ENCODE measurements at regions not wholly inside any gene's neighbourhood (a gene's known extent, or its start where the extent isn't known, plus 50 kb on each side); places are given as distances from the start of the nearest gene placed in this dataset.

DNA sequence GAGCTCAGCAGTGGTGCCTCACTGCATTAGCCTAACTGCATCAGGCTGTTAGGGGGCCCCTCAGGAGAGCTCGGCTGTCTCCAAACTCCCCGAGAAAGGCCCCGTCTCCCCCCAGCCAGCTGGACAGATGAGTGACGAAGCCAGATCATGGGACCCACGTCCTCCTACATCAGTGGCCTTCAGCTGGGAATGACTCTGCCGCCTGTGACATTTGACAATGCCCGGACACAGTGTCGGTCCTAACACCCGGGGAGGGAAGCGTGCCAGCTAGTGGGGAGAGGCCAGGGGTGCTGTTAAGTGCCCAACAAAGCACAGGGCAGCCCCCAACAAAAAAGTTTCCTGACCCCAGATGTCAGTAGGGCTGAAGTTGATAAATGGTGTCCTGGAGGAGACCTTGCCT is 375.2 kb upstream of the IRX2 start:
- H4K20me1 ChIP-seq (ENCODE audit: insufficient read depth, low read length, poor library complexity, severe bottlenecking), result no peaks in the 10 kb centered on the region
- H3K4me3 ChIP-seq (ENCODE audit: low read length, poor library complexity, severe bottlenecking), result no peak overlapping the region
- H3K4me1 ChIP-seq (ENCODE audit: insufficient read depth, low read length, poor library complexity, severe bottlenecking), result no peaks in the 10 kb centered on the region
- no peaks in the 10 kb centered on the region for H3K36me3 ChIP-seq (ENCODE audit: insufficient read depth, low read length)
- no peaks in the 10 kb centered on the region for H3K9me2 ChIP-seq (replicated peaks; ENCODE audit: low read depth, low read length)
- no peak overlapping the region for H3K9ac ChIP-seq (ENCODE audit: low read depth, low read length, poor library complexity, severe bottlenecking)
- H3K4me2 ChIP-seq (ENCODE audit: low read depth, low read length, poor library complexity, severe bottlenecking), result no peak overlapping the region
- H3F3A ChIP-seq (ENCODE audit: low read depth), result no peaks in the 10 kb centered on the region
- TF ChIP-seq EZH2phosphoT487 (IDR thresholded peaks at IDR 0.05; ENCODE audit: borderline replicate concordance), result no peak
- TF ChIP-seq, protein P1, sequence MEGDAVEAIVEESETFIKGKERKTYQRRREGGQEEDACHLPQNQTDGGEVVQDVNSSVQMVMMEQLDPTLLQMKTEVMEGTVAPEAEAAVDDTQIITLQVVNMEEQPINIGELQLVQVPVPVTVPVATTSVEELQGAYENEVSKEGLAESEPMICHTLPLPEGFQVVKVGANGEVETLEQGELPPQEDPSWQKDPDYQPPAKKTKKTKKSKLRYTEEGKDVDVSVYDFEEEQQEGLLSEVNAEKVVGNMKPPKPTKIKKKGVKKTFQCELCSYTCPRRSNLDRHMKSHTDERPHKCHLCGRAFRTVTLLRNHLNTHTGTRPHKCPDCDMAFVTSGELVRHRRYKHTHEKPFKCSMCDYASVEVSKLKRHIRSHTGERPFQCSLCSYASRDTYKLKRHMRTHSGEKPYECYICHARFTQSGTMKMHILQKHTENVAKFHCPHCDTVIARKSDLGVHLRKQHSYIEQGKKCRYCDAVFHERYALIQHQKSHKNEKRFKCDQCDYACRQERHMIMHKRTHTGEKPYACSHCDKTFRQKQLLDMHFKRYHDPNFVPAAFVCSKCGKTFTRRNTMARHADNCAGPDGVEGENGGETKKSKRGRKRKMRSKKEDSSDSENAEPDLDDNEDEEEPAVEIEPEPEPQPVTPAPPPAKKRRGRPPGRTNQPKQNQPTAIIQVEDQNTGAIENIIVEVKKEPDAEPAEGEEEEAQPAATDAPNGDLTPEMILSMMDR (conservative IDR thresholded peaks at IDR 0.05; ENCODE audit: low read length), result no peak
- no peaks in the 10 kb centered on the region for H3K27me3 ChIP-seq (ENCODE audit: insufficient read depth, low read length, poor library complexity, severe bottlenecking)
- H3K79me2 ChIP-seq (ENCODE audit: insufficient read depth, low read length), result no peaks in the 10 kb centered on the region
- H2AFZ ChIP-seq (ENCODE audit: low read length), result no peak overlapping the region
- H3K9me3 ChIP-seq (ENCODE audit: insufficient read depth, low read depth, low read length), result peaks cover 3% of the 10 kb centered on the region; the same call in 1 of the 2 replicates

DNA sequence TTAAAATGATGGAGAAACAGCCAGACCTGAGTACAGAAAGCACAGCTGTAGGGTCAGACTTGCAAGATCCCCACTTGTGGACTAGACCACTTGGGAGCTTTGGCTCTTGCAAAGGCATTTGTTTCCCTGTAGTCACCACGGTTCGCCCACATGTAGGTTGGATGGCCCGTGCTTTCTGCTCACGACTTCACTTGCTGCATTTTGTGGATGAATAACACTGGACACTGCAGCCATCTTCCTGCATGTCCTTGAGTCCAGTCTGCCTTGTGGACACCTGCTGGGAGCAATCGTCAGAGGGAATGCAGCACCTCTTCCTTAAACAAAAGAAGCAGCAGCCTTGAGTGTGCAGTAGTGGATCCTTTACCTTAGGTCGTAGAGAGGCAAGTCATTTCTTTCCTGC is 372.9 kb upstream of the IRX2 start:
- H3K4me3 ChIP-seq (ENCODE audit: low read length, poor library complexity, severe bottlenecking), result no peak overlapping the region
- H3K4me2 ChIP-seq (ENCODE audit: low read depth, low read length, poor library complexity, severe bottlenecking), result no peak overlapping the region
- no peak overlapping the region for H3K9ac ChIP-seq (ENCODE audit: low read depth, low read length, poor library complexity, severe bottlenecking)
- no peaks in the 10 kb centered on the region for H3K9me2 ChIP-seq (replicated peaks; ENCODE audit: low read depth, low read length)
- H3K9me3 ChIP-seq (ENCODE audit: insufficient read depth, low read depth, low read length), result peaks cover 3% of the 10 kb centered on the region; the same call in 1 of the 2 replicates
- H4K20me1 ChIP-seq (ENCODE audit: insufficient read depth, low read length, poor library complexity, severe bottlenecking), result no peaks in the 10 kb centered on the region
- H3K27me3 ChIP-seq (ENCODE audit: insufficient read depth, low read length, poor library complexity, severe bottlenecking), result no peaks in the 10 kb centered on the region
- no peaks in the 10 kb centered on the region for H3K4me1 ChIP-seq (ENCODE audit: insufficient read depth, low read length, poor library complexity, severe bottlenecking)
- TF ChIP-seq EZH2phosphoT487 (IDR thresholded peaks at IDR 0.05; ENCODE audit: borderline replicate concordance), result no peak
- TF ChIP-seq, protein P1 (conservative IDR thresholded peaks at IDR 0.05; ENCODE audit: low read length), result no peak
- H3K79me2 ChIP-seq (ENCODE audit: insufficient read depth, low read length), result no peaks in the 10 kb centered on the region
- no peak overlapping the region for H2AFZ ChIP-seq (ENCODE audit: low read length)
- H3F3A ChIP-seq (ENCODE audit: low read depth), result no peaks in the 10 kb centered on the region
- no peaks in the 10 kb centered on the region for H3K36me3 ChIP-seq (ENCODE audit: insufficient read depth, low read length)

DNA sequence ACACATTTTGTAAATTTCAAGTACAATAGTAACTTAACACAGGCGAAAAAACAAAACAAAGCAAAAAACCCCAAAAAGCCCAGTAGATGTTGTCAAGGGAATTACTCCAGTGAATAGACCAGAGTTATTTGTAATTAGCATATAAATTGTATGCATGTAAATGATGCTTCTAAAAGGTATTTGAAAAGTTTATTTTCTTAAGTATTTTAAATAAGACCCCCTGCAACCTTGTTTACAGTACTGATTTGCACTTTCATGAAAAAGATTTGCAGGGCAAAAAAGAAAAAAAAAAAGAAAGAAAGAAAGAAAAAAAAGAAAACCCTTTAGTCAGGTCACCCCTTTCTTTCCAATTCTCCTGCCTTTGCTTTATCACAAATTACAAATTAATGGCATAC is 372.3 kb upstream of the IRX2 start:
- Histone ChIP-seq H3K9ac (ENCODE audit: low read depth, low read length, poor library complexity, severe bottlenecking) (no peak overlapping the region), H3F3A (ENCODE audit: low read depth) (no peaks in the 10 kb centered on the region), H3K9me2 (replicated peaks; ENCODE audit: low read depth, low read length) (no peaks in the 10 kb centered on the region), H2AFZ (ENCODE audit: low read length) (no peak overlapping the region), H4K20me1 (ENCODE audit: insufficient read depth, low read length, poor library complexity, severe bottlenecking) (no peaks in the 10 kb centered on the region), H3K4me2 (ENCODE audit: low read depth, low read length, poor library complexity, severe bottlenecking) (no peak overlapping the region), H3K79me2 (ENCODE audit: insufficient read depth, low read length) (no peaks in the 10 kb centered on the region), H3K36me3 (ENCODE audit: insufficient read depth, low read length) (no peaks in the 10 kb centered on the region), H3K4me3 (ENCODE audit: low read length, poor library complexity, severe bottlenecking) (no peak overlapping the region), H3K27me3 (ENCODE audit: insufficient read depth, low read length, poor library complexity, severe bottlenecking) (no peaks in the 10 kb centered on the region), H3K9me3 (ENCODE audit: insufficient read depth, low read depth, low read length) (peaks cover 3% of the 10 kb centered on the region; the same call in 1 of the 2 replicates), H3K4me1 (ENCODE audit: insufficient read depth, low read length, poor library complexity, severe bottlenecking) (no peaks in the 10 kb centered on the region)
- TF ChIP-seq, protein P1 (conservative IDR thresholded peaks at IDR 0.05; ENCODE audit: low read length), result no peak
- TF ChIP-seq EZH2phosphoT487 (IDR thresholded peaks at IDR 0.05; ENCODE audit: borderline replicate concordance), result no peak

Measured in Loucy (cell line).